ENCODE measurements at regions not wholly inside any gene's neighbourhood (a gene's known extent, or its start where the extent isn't known, plus 50 kb on each side); places are given as distances from the start of the nearest gene placed in this dataset.
"Not testable (repeated sequence)": the region's sequence is repeated elsewhere in the genome, so short reads cannot be mapped to it uniquely, and the experiment has no call there.

DNA sequence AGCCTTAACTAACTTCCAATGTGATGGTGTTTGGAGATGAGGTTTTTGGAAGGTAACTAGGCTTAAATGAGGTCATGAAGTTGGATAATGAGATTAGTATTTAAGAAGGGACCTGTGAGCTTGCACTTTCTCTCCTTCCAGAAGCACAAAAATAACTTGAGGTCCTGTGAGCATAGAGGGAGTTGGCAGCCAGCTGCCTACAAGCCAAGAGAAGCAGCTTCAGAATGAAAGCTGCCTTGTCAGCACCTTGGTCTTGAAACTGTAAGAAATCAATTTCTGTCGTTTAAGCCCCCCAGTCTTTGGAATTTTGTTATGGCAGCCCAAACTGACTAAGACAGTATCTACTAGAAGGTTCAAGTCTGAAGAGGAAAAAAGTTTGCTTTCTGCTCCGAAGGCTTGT is 280.2 kb upstream of the GALNTL6 start:
- DNase-seq (ENCODE audit: low read depth, low spot score): no peak

DNA sequence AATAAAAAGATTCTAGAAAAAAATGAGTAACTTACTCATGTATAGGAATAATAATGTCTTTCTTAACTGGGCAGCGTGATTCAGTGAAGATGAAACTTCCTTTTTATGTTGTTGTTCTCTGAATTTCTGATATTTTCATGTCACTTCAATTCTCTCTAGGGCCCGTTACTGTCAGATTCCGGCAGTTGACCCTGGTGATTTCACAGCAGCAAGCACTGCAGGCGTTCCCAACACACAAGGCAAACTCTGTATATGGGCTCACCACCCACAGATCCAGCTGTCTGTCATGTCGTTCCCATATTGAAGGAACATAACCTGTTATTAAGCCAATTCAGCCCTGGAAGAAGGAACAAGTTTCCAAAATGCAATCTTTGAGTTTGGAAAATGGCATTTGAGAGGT is 288.3 kb upstream of the GALNTL6 start:
- no peak for DNase-seq (ENCODE audit: low read depth, low spot score)

DNA sequence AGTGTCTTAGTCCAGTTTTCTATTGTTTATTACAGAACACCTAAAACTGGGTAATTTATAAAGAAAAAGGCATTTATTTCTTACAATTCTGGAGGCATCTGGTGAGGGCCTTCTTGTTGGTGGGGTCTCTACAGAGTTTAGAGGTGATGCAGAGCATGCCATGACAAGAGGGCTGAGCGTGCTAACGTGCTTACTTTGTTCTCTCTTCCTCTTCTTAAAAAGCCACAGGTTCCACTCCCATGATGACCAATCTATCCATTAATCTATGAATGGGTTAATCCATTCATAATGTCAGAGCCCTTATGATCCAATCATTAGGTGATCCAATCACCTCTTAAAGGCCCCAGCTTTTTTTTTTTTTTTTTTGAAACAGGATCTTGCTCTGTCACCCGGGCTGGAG is 291.5 kb upstream of the GALNTL6 start:
- no peak for DNase-seq (ENCODE audit: low read depth, low spot score)

DNA sequence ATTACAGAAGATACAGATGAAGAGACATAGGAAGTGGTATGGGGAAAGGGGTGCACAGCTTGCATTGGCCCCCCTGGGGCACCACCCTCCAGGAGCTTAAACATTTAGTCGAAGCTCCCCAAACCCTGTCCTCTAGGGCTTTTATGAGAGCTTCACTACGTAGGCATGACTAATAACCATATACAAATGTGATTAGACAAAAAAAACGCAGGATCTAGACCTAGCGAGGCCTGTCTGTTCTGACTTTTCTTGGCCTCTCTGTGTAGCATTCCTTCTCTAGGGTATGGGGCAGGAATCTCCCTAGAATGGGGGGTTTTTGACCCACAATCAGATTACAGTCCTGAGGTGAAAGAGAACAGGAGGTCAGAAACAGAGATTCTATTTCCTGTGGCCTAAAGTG is 293.7 kb upstream of the GALNTL6 start:
- no peak for DNase-seq (ENCODE audit: low read depth, low spot score)

DNA sequence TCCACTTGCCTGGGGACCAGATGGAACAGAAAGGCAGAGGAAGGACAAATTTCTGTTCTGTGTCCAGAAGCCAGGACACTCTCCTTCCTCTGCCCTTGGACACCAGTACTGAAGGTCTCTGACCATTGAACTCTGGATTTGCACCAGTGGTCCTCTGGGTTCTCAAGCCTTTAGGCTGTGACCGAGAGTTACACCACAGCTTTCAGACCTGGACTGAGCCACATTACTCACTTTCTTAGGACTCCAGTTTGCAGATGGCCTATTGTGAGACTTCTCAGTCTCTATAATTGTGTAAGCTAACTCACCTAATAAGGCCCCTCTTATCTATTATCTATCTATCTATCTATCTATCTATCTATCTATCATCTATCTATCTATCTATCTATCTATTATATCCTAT is 295.3 kb upstream of the GALNTL6 start:
- DNase-seq (ENCODE audit: low read depth, low spot score): no peak

DNA sequence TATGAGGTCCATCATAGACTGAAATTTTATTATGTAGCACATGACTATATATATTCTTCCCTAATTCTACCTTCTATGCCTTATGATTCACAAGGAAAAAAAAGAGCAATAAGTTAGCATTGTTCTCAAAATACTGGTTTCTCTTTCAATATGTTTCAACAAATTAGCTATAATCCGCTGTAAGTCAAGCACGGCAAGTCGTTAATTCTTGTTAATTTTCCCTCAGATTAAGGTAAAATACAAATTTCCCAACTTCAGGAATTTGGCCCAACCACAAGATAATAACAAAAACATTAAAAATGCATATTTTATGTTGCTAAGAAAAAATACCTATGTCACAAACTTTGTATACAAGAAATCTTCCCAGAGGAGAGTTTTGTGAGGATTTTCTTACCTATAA is 296.5 kb upstream of the GALNTL6 start:
- no peak for DNase-seq (ENCODE audit: low read depth, low spot score)

DNA sequence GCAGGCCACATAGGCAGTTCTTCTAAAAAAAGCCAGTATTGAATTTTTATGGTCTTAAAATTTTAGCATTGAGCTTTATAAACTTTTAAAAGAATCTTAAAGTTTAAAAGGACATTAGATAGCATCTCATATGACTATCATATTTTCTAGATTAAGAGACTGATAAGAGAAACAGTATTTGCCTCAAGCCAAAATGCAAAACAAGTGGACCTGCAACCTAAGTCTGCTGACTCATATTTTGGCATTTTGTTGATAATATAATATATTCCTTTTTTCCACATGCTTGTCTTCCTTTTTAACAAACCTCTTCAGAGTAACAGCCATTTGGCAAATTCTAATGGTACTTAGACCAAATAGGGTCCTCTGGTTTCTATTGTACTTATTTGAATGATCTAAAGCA is 328.5 kb upstream of the GALNTL6 start:
- no peak for DNase-seq (ENCODE audit: low read depth, low spot score)

DNA sequence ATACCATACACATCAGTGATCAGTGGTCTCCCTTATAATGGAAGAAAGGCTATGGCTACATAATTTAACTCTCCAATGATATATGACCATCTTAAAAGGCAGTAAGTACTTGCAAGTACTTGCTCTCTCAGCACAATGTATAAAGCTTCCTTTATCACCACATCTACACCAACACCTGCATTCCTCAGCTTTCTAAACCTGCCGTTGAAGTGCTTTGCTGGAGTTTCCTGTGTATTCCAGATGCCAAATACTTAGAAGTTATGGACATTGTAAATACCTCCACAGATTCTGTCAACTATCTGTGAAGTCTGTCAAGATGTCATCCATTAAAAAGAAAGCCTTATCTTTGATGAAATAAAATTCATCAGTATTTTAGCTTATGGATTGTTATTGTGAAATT is 335.0 kb upstream of the GALNTL6 start:
- no peak for DNase-seq (ENCODE audit: low read depth, low spot score)

DNA sequence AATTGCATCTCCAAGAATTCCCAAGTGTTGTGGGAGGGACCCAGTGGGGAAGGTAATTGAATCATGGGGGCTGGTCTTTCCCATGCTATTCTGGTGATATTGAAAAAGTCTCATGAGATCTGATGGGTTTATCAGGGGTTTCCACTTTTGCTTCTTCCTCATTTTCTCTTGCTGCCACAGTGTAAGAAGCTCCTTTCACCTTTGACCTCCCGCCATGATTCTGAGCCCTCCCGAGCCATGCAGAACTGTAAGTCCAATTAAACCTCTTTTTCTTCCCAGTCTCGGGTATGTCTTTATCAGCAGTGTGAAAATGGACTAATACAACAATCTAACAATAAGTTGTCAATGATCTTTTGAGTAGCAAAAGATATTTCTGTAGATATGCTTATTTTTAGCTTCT is 338.1 kb upstream of the GALNTL6 start:
- DNase-seq (ENCODE audit: low read depth, low spot score): not testable (repeated sequence)

DNA sequence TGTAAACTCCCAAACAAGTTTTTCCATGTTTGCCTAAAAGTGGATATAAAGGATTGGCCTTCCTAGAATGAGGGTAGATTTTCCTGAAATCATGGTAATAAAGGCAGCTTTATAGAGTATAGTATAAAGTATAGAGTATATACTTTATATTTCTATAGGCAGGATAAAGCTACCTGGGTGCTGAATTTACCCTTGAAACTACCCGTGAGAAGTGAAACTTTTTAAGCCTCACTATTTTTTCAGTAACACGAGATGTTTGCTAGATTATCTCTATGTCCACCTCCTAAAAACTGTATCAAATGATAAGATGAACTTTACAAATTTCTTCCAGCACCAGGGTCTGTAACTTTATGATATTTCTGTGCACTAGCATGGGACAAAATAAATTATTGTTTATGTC is 340.0 kb upstream of the GALNTL6 start:
- no peak for DNase-seq (ENCODE audit: low read depth, low spot score)

DNA sequence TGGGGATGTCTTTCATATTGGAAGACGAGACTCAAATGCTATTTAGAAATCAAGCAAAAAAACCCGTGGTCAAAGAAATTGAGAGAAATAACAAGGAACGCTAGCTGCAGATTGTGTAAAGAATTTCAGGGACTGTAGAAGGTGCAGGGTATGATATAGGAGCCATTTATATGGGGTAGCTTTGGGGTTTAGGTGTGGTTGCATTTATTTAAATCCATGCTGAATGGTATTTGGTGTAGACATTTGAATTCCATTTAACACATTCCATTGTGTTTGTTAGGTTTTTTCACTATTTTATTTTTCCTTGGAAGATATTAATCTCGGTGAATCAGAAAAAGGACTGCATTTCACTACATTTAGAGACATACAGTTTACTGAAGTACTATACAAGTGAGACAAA is 341.0 kb upstream of the GALNTL6 start:
- DNase-seq (ENCODE audit: low read depth, low spot score): no peak

DNA sequence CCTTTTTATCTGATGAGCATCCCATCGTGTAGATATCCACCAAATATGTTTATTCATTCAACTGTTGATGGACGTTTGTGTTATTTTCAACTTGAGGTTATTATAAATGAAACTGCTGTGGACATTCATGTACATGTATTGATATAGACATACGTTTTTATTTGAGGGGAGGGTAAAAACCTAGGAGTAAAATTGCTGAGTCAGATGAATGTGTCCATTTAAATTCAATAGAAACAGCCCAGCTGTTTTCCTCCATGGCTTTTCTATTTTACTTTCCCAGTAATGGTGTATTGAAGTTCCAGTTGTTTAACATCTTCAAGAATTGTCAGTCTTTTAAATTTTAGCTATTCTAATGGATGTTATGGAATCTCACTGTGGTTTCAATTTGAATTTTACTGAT is 348.7 kb upstream of the GALNTL6 start:
- no peak for DNase-seq (ENCODE audit: low read depth, low spot score)

DNA sequence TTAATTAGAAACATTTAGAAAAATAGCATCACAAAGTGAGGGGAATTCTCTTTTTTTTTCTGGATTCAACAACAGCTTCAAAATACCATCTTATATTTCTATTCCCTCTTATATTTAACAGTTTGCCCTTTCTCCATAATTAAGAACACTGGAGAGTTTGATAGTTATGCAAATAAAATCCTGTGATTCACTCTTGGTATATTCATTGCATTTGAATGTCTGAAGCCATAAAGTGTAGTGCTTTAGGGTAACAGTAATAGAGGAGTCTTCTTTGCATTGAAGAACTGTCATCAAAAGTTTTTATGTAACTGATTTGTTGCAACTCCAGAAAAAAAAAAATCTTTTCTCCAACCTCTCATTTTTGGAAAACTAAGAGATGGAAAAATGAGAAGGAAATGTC is 352.0 kb upstream of the GALNTL6 start:
- no peak for DNase-seq (ENCODE audit: low read depth, low spot score)

DNA sequence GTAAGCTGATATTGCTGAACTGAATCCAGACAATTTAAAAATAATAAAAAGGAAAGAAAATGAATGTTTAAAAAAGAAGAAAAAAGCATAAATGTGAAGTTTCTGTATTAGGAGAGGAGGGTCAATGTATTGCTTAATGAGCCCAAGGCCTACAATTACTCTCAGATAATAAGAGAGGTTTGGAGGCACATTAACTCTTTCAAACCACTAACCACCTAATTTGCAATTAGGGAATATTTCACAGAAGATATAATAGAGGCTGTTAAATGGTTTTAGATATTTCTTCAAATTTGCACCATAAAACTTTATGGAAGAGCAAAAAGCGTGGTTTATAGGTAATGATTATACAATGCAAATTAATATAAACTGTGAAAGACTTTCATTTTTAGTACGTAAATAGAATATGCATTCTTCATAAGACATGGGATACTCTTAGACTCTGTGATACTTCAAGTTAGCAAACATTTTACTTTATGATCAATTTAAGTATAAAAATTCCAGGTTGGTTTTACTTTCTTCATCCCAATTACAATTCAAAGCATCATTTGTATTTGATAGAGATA is 364.2 kb upstream of the GALNTL6 start:
- DNase-seq (ENCODE audit: low read depth, low spot score): no peak

DNA sequence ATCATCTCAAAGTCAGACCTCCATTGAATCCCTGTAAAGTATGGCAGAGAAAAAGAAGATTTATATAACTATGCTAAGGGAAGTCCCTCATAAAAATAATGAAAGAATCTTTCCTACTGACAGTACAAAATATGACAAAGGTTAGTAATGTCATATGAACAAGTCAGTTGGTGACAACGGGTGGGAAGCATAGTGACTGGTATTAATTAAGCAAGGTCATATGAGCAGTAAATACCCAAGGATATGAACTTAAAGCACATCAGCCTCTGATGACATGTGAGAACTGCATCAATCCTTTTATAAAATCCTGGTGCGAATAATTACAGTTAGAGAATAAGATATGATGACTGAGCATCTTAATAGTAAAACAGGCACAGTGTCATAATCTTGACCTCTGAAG is 364.8 kb upstream of the GALNTL6 start:
- no peak for DNase-seq (ENCODE audit: low read depth, low spot score)

DNA sequence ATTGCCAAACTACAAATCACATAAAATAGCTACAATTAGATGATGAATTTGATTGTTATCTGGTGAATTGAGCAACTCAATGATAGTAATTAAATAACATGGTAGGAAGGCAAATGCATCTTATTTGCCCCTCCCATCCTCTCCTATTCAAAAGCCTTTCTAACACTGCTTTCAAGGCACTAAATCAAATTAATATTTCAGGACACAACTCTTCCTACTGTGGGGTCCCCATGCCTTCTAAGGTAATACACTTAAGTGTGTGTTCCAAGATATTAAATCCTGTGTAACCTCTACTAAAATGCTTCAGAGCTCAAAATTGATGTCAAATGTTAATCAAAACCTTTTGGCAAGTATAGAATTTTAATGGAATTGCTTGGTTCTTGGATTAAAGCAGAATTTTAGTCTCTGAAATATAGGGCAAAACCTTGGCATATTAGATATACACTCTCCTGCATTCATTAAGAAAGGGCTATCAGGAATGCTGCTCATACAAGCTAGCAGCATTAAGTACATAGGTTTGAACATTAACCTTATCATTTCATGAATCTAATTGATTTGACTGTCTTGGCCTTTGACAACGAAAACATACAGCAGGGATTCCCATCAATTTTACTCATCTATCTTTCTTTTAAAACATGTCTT is 371.8 kb upstream of the GALNTL6 start:
- DNase-seq (ENCODE audit: low read depth, low spot score): no peak

DNA sequence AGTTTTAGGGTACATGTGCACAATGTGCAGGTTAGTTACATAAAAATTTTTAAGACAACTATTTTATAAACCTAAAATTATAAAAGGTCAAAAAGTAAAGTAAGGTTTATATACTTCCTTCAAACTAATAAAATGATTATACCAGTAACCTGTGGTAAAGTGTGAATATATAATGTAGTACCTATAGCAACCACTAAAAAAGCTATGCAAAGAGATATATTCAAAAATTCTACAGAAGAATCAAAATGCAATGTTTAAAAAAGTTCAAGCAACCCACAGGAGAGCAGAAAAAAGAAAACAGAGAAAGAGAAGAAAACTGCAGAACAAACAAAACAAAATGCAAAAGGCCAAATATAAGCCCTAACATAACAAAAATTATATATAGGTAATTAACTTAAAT is 379.5 kb upstream of the GALNTL6 start:
- DNase-seq (ENCODE audit: low read depth, low spot score): no peak

DNA sequence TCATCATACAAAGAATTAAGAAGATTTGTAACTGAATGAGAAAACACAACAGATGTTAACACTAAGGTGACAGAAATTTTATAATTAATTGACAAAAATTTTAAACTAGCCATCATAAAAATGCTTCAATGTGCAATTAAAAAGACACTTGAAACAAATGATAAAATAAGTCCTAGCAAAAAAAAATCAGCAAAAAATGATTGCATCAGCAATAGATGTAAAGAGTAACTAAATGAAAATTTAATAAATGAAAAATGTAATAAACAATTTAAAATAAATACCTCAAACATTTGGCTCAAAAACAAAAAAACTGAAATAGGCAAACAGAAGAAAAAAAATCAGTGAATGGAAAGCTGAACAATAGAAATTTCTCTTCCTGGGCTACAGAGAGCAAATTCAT is 380.7 kb upstream of the GALNTL6 start:
- DNase-seq (ENCODE audit: low read depth, low spot score): no peak

DNA sequence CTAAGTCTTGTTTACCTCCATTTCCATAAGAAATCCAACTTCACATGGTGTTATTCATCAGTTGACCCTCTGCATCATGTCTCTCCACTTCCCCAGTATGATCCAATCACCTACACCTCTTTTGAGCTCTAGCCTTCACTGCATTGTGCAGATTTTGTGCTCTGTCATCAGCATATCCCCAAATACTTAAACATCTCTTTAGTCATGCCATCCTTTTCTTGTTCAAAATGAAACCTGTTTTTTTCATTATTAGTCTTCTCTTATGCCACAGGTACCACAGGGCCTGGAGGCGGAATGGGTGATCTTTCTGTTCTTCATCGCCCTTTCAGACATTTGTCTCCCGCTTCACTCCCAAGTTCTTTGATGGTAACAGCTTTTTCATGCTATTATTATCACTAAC is 382.7 kb upstream of the GALNTL6 start:
- no peak for DNase-seq (ENCODE audit: low read depth, low spot score)

DNA sequence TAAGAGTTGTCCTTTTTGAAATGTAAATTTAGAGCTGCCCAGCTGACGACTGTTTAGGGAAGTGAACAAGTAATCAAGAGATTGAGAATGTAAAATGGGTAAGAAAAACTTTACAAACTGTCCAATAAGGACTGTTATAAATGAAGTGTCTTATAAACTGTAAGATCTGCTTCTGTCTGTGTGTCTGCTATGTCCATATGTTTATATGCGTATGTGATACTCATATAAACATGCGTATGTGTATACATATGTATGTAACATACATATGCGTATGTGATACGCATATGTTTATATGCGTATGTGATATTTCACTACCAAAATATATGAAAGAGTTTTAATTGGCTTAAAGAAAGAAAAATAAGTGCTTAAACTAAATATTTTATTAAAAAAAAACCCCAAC is 416.0 kb upstream of the GALNTL6 start:
- no peak for DNase-seq (ENCODE audit: low read depth, low spot score)

DNA sequence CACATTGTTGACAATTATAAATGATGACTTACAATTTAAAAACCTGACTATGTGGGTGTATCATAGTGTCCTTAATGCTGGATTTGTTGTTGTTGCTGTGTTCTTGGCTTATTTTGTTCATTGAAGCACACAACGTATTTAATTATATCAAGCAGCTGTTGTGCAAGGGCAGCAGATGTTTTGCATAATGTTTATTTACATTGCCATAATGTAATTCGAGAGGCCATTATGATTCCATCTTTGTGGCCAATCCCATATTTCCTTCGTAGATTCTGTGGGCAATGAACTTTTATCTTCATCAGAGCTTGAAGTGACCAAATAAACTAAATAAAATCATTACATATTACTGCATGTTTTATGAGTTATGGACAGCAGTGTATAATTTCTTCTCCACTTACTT is 422.6 kb upstream of the GALNTL6 start:
- no peak for DNase-seq (ENCODE audit: low read depth, low spot score)

DNA sequence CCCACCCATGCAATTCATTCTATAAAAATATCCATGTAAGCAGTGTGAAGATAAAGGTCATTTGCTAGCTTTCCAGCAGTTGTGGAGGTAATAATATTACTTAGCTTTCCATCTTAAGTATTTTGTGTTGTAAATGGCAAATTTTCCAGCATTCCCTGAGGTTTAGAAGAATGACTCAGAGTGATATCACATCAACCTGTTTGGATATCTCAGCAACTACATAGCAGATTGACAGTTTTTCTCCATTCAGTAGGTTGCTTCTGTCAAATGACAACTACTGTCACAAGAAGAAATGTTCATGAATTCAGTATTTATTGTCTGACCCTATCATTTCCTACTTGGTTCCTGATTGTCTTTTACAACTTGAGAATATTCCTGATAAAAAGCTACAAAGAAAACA is 434.9 kb upstream of the GALNTL6 start:
- DNase-seq (ENCODE audit: low read depth, low spot score): no peak

DNA sequence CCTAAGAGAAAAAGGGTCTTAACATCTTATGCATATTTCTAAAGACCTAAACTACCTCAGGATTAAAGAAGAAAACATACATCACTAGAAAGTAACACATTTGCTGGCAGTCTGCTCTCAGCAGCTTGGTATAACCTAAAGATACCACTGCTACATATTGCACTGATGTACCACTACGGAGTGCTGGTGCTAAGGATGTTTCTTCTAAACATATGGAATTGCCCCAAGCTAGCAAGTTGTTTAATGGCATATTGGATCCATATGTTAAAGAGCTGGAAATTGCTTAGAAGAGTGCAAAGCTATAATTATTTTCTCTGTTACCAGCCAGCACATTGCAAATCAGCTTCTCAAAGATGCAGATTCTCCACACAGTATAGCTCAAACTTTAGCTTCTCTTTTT is 436.5 kb upstream of the GALNTL6 start:
- no peak for DNase-seq (ENCODE audit: low read depth, low spot score)

DNA sequence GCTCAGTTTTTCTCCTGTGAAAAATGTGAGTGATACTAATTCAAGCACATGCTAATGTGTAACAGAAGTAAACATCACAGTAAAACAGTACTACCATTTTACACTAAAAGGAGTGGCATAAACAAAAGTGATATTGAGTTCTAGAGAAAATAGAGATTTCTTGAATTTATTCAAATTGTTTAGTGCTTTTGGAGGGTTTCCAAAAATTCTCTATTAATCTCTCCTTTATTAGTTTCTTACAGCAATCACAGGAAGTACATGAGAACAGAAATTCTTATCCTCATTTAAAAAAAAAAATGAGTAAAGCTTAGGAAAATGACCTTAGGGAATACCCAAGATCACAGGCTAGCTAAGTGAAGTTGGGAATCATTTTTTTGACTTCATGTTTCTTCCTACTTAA is 459.7 kb upstream of the GALNTL6 start:
- DNase-seq (ENCODE audit: low read depth, low spot score): no peak
